GM21737 (cell line): ENCODE measurements at regions not wholly inside any gene's neighbourhood (a gene's known extent, or its start where the extent isn't known, plus 50 kb on each side); places are given as distances from the start of the nearest gene placed in this dataset.
"Not testable (repeated sequence)": the region's sequence is repeated elsewhere in the genome, so short reads cannot be mapped to it uniquely, and the experiment has no call there.

Experiments
- ATAC-seq: cut with Tn5 transposase; IDR thresholded peaks from one replicate; pipeline ENCODE4 v1.9.1; 2021; ENCODE audit warnings: mild to moderate bottlenecking, moderate library complexity; ENCODE audit not compliant: unreplicated experiment

DNA sequence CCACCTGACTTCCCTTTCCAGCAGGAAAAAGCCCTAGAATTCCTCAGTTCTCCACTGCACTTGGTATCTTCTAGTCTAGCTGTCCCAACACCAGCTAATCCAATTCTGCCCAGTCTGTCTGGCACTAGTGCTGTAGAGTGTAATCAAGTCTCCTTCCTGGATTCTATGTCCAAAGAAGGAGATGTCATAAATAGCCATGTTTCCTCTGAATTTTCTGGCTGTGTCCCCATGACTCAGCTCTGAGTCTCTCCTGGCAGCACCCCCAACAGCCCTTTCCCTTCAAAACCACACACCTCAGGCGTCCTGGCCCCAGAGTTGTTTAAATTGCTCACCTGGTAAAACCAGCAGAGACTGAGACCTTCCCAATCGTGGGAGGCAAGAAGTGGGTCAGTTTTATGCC is 197.2 kb downstream of the GRXCR1 start:
- no peak for ATAC-seq

- no peak for ATAC-seq
Measured at GRCh38 chr4:43103048-43103447, 210.5 kb downstream of the GRXCR1 start.

DNA sequence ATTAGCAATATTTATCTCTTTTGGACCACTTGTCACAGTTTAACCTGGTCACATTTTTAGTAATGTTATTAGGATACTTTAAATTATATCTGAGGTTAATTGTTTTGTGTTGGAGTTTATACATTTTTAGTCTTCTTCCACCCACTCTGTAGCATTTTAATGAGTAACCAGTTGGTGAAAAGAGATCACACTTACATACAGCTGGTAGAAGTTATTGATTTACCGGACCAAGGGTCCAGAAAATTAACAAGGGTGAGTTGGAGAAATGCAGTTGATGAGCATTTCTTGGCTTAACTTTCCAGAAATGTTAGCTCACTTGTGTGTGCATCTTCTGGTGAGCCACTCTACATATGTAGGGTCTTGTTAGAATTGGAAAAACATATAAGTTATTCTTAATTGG is 219.6 kb downstream of the GRXCR1 start:
- ATAC-seq, result no peak

DNA sequence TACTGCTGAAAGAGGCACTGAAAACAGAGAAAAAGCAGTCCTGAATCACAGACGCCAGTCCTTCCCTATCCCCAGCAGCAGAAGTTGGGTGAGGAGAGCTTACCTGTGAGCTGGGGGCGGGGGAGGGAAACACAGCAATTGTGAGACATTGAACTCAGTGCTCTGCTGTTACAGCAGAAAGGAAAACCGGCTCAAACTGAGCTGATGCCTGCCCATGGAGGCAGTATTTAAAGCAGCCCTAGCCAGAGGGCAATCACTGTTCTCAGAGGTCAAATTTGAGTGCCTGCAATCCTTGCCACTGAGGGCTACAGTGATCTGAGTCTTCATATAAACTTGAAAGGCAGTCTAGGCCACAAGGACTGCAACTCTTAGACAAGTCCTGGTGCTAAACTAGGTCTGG is 220.7 kb downstream of the GRXCR1 start:
- ATAC-seq, result no peak

DNA sequence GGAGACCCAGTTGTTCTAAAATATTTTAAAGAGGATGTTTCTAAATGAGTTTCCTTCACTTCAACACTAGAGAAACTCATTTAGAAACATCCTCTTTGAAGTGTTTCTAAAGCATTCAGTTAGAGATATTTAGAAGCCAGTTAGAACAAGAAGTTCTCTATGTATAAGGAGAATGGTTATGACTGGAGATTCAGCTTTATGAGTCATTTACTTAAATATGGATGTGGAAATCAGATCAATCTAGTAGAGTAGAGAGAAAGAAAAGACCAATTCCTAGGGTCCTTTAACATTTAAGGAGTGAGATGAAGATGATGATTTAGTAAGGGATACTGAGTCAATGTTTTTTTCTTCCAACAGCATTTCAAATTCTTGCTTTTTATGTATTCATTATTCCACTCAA is 234.1 kb downstream of the GRXCR1 start:
- no peak for ATAC-seq

GRCh38 chr4:43130228-43131021 is 237.9 kb downstream of the GRXCR1 start:
- no peak for ATAC-seq

- peak; percentile 81 for ATAC-seq
Measured at GRCh38 chr4:43132010-43132582, 239.6 kb downstream of the GRXCR1 start.

DNA sequence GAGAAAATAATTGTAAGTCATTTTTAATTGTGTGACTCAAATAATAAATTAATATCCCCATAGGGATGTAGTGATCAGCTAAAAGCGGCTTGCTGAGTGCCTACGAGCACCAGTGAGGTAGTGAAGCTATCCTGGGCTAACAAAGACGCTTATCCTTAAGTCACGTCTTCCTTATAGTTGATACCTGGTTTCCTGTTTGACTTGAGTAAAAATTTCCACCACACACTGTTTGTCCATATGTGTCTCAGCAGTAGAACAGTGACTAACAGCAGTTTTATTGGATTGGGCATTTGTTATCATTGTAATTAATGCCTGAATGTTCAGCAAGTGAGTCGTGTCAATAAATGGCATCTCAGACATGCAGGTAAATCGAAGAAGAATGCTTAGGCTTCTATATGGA is 241.1 kb downstream of the GRXCR1 start:
- ATAC-seq, result no peak

- no peak for ATAC-seq
Measured at GRCh38 chr4:43136752-43137151, 244.2 kb downstream of the GRXCR1 start.

GRCh38 chr4:43146198-43146597 is 253.7 kb downstream of the GRXCR1 start:
- ATAC-seq, result no peak

DNA sequence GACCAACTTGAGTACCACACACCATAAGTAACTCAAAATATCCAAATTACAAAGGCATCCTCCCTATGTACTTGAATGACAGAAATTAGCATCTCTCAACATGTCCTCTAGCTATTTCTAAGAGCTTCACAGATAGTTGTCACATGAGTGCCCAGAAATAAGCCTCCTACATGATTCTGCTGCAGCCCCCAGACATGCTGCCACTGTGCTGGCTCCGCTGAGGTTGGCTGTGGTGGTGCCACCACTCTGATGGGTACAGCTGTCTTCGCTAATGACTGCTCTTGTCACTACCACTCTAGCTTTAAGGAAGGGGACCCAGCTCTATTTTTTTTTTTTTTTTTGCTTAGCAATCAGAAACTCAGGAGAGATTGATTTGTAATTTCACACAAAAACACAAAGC is 256.0 kb downstream of the GRXCR1 start:
- no peak for ATAC-seq

DNA sequence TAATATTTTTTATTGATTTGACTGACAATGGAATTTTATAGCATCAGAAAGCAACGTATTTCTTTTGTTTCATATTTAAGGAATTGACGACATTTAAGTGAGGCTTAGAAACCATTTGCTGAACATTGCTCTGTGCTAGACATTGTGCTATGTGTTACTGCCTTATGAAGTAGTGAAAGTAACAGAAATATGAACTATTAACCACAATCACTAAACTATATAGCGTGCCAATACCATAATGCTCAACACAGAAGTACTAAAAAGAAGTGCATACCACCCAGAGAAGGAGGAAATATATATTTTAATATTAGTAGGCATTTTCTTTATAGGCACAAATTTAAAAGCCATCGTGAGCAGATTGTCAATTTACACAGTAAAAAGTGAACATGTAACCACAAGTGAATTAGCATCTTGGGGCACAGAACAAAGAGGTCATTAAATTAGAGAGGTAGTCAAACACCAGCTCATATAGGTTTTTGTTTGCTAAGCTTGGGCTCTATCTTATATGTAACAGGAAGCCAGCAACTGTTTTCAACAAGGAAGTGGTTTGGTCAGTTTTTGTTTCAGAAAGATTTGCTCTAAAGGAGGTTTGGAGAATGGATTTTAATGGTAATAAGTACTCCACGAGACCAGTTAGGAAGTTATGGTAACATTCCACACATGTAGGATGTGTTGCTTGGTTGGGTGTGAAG is 270.7 kb downstream of the GRXCR1 start:
- no peak for ATAC-seq

DNA sequence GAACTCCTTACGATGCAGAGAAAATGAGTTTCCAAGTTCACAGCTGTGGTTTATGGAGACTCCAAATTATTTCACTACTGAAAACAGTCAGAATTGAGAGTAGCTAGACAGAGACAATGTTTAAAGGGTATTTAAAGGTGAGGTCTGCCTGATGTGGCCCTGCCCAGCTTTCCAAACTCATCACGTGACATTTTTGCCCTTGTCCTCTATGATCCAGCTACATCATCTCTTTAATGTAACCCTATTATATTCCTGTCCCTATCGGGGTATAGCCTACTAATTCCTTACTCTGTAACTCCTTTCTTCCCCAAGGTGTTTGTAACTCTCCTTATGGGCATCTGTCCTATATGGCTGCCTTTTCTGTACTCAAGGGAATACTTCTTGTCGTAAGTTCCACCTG is 297.2 kb downstream of the GRXCR1 start:
- no peak for ATAC-seq

- not testable (repeated sequence) for ATAC-seq
Measured at GRCh38 chr4:43212576-43212975, 320.1 kb downstream of the GRXCR1 start.

- no peak for ATAC-seq
Measured at GRCh38 chr4:43223820-43224219, 331.3 kb downstream of the GRXCR1 start.

DNA sequence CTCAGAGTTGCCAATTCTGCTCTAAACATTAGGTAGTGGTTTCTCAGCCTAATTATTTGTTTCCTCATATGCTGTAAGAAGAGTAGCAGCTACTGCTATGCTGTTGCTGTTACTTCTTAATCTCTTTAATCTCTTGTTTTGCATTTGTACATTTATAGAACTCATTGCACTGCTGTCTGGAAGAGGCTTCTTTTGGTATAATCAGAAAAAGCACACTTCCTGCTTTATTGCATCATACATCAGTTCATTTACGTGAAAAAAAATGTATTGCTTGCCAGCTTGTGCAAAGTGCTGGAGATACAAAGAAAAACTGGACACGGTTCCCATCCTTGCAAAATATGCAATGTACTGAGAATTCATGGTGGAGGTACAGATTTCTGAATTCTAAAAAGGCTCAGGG is 332.0 kb downstream of the GRXCR1 start:
- no peak for ATAC-seq

GRCh38 chr4:43233321-43233720 is 340.8 kb downstream of the GRXCR1 start:
- ATAC-seq, result no peak

DNA sequence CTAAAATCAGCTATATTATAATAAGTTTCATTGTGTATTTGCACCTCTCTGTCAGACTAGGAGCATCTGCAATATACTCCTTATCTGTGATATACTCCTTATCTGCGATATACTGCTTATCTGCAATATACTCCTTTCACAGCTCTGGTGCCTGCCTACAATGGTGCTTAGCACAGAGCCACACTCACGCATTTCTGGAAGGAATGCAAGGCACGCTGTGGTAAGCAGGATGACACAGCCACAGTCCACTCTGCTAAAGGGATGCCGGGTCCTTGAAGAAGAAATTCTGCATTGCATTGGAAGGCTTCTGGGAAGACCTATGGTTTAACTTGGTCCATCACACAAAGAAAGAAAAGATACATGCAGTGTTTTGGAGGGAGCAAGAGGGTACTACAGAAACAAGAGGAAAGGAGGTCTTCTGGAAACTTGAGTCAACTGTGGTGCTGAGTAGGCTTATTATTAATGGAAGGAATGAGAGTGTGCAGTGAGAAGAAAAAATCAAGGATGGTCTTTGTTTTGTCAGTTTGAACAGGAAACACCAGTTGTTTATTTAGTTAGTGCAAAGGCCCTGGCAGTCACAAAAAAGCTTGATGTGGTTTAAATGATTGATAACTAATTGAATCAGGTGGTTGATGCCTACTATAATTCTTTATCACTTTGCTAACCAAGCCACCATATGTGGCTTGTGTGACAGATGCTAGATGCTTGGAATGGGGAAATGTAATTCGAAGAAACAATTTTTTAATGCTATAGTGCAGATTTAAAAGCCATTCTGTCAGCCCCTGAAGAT is 342.3 kb downstream of the GRXCR1 start:
- ATAC-seq, result no peak

GRCh38 chr4:43238008-43238407 is 345.5 kb downstream of the GRXCR1 start:
- no peak for ATAC-seq

GRCh38 chr4:43238585-43238984 is 346.1 kb downstream of the GRXCR1 start:
- no peak for ATAC-seq

- no peak for ATAC-seq
Measured at GRCh38 chr4:43241104-43241503, 348.6 kb downstream of the GRXCR1 start.
